Erythroblast (primary cell): ENCODE measurements at regions not wholly inside any gene's neighbourhood (a gene's known extent, or its start where the extent isn't known, plus 50 kb on each side); places are given as distances from the start of the nearest gene placed in this dataset.
"Not testable (repeated sequence)": the region's sequence is repeated elsewhere in the genome, so short reads cannot be mapped to it uniquely, and the experiment has no call there.

Experiments used
- DNase-seq, 2 experiments: peaks; one replicate each; lab custom pipeline; 2025; lab: John Stamatoyannopoulos, UW
- GATA1 ChIP-seq: IDR thresholded peaks from 2 replicates; pipeline ENCODE4 v1.6.1; 2011; ENCODE audit warnings: low read depth, mild to moderate bottlenecking, control low read depth, low read length, moderate library complexity
- POLR2A ChIP-seq: IDR thresholded peaks from 2 replicates; pipeline ENCODE4 v1.6.1; 2011; ENCODE audit warnings: mild to moderate bottlenecking, low read length

- TF ChIP-seq GATA1 (no peak), POLR2A (no peak)
- DNase-seq, result no peak
These were observed 51.8 kb upstream of the MYB start for GRCh38 chr6:135129136-135129856.

DNA sequence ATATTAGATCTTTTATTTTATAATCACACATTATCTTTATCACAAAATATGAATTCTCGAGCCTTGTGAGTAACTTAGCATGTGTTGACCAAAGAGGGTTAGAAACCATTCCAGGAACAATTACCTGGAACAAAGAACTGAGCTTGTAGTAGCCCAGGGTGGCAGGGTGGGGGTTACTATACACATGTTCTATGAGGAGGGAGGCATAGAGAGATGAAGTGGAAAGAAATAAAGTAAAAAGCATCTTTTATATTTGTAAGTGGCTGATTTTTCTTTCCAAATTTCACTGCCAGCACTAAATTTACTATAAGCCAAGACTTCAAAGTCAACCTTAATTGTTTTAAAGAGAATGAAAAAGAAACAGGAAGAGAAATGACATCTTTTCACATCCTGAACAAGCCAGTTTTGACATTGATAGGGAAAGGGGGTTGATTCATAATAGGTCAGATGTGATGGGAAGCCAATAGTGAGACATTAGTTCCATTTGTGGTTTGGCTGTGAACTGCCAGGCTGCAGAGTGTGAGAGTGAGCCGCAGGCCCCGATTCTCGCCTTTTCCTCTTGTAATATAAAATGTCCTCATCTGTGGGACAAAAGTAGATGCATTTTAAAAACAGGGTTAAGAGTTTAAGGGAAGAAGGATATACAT lies 52.7 kb upstream of the MYB start:
- DNase-seq, result no peak
- TF ChIP-seq GATA1, result no peak
- TF ChIP-seq POLR2A, result no peak

GRCh38 chr6:135126729-135127128 lies 54.4 kb upstream of the MYB start:
- TF ChIP-seq GATA1 (no peak), POLR2A (no peak)
- no peak for DNase-seq

- TF ChIP-seq GATA1 (no peak), POLR2A (no peak)
- no peak for DNase-seq
These were observed 55.1 kb upstream of the MYB start for GRCh38 chr6:135126034-135126433.

DNA sequence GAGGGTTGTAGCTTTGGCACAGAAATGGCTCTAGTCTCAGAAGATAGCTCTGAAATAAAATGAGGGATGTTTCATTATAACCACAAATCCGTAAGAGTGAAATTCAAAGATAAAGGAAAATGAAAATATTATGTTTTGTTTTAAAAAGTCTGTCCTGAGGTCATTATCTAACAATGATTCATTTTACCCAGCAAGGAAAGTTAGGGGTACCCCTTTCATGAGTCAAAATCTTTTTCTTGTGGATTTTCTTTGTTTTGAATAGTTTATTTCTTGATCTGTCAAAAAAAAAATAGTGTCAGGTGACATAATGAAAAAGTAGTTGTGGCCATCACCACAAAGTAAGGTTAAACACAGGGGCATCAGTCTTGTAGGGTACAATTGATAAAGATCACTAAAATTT lies 59.7 kb upstream of the MYB start:
- no peak for DNase-seq
- no peak for TF ChIP-seq GATA1
- TF ChIP-seq POLR2A, result no peak

DNA sequence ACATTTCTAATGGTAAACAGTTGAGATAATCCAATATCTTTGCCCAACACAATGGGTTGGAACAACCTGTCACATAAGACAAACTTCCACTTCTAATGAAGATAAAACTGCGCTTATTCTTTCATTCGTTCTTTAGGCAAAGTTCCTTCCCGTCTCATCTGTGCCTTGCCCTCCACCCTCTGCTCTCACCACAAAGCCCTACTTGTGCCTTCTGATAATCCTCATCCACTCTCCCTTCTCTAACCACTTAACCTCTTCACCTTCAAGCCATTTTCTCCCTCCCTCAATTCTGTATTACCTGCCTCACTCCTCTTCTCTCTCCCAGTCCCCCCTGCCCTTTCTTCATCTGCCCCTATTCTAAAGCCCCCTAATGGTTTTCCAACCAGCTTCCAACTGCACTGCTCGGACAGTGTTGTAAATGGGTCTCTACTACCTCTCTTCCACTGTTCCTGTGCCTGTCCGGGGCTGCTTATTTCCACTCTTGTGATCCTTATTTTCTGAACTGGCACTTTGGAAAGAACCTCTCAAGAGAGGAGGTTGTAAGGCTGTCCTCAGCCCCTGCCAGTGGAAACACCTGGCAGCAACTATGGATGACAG lies 62.9 kb upstream of the MYB start:
- TF ChIP-seq POLR2A, result peak; percentile 45
- no peak for TF ChIP-seq GATA1
- peak; percentile 55 to 87 for DNase-seq

GRCh38 chr6:135117413-135117968 lies 62.9 kb upstream of the HBS1L start:
- DNase-seq, result peak; percentile 29 to 35

DNA sequence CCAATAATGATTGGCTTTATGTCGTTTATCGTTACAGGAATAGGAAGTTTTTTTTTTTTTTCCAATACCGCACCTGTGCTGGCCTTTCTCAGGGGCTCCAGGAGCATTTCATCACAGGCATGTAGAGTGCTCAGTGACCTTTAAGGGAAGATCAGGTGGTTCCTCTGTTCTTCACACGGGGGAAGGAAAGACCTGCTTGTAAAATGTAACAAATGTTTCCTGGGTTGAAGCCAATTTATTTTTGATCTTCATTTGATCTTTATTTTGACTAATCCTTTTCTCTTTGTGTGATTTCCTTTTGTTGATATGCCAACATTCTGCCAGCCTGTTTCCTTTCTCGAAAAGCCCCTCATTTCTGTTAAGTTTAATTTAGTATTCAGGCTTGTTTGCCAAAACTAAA lies 61.9 kb upstream of the HBS1L start:
- DNase-seq, result no peak

More at GRCh38 chr6:135117413-135117968, 62.9 kb upstream of the HBS1L start:
- TF ChIP-seq POLR2A (no peak), GATA1 (no peak)

DNA sequence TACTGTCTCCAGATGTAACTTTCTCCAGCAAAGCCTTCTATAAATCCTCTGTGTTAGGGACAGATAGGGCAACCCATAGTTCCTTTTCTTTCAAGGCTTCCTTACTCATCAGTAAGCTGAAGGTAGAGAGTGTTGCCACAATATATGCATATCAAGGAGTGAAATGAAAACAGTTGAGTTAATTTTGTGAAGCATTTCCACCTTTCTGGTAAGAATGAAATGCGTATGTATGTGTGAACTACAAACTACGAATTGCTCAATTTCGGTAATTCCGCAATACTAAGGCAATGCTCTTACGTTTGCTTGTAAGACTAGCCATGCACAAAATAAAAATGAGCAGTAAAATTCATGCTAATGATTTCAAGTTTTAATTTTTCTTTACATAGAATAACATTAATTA lies 61.2 kb upstream of the HBS1L start:
- TF ChIP-seq GATA1 (no peak), POLR2A (no peak)
- peak; percentile 14 to 46 for DNase-seq

More for the DNA sequence above, 61.9 kb upstream of the HBS1L start:
- TF ChIP-seq POLR2A (no peak), GATA1 (no peak)

DNA sequence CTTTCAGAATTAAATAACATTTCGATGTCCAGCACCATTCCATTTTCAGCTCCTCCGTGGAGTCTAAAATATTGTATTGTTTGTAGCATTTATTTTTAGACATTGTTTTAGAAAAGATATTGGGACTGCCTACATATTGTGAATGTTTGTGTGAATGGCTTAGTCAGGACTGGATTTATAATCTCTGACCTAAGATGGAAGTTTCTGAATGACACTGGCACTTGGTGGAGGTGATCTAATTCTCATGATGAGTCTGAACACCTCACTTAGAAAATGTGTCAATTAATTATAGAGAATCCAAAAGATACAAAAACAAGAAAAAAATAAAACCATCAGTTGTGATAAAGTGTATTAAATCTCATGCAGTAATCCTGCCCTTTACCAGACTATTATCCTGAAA lies 60.8 kb upstream of the HBS1L start:
- DNase-seq, result no peak
- TF ChIP-seq GATA1 (no peak), POLR2A (no peak)

GRCh38 chr6:135114355-135115145 lies 59.9 kb upstream of the HBS1L start:
- TF ChIP-seq GATA1 (no peak), POLR2A (no peak)

GRCh38 chr6:135113860-135114259 lies 59.2 kb upstream of the HBS1L start:
- DNase-seq, result no peak
- TF ChIP-seq POLR2A, result no peak
- TF ChIP-seq GATA1, result no peak

More at GRCh38 chr6:135114355-135115145, 59.9 kb upstream of the HBS1L start:
- no peak for DNase-seq

GRCh38 chr6:135112951-135113350 lies 58.3 kb upstream of the HBS1L start:
- DNase-seq, result not testable (repeated sequence)
